Glutamatergic neuron (in vitro differentiated cells): ENCODE measurements at regions not wholly inside any gene's neighbourhood (a gene's known extent, or its start where the extent isn't known, plus 50 kb on each side); places are given as distances from the start of the nearest gene placed in this dataset.

Experiments used
- DNase-seq: peaks from one replicate; pipeline ENCODE4 v3.0.0; 2022
- H3K27ac Mint-ChIP-seq: one replicate; pipeline ENCODE4 v1.8.0; 2020; ENCODE audit warnings: mild to moderate bottlenecking, mixed read lengths, inconsistent platforms; ENCODE audit not compliant: unreplicated experiment
- H3K27me3 Mint-ChIP-seq: one replicate; pipeline ENCODE4 v1.8.0; 2020; ENCODE audit warnings: mild to moderate bottlenecking, moderate library complexity, mixed read lengths, inconsistent platforms; ENCODE audit not compliant: unreplicated experiment
- H3K36me3 Mint-ChIP-seq: one replicate; pipeline ENCODE4 v1.8.0; 2020; ENCODE audit warnings: mild to moderate bottlenecking, mixed read lengths, inconsistent platforms; ENCODE audit not compliant: unreplicated experiment
- H3K4me1 Mint-ChIP-seq: one replicate; pipeline ENCODE4 v1.8.0; 2020; ENCODE audit warnings: mild to moderate bottlenecking, low read depth, mixed read lengths, inconsistent platforms; ENCODE audit not compliant: unreplicated experiment
- H3K4me3 Mint-ChIP-seq: one replicate; pipeline ENCODE4 v1.8.0; 2020; ENCODE audit warnings: mild to moderate bottlenecking, mixed read lengths, inconsistent platforms; ENCODE audit not compliant: unreplicated experiment
- H3K9me3 Mint-ChIP-seq: one replicate; pipeline ENCODE4 v1.8.0; 2020; ENCODE audit warnings: mild to moderate bottlenecking, moderate library complexity, mixed read lengths, inconsistent platforms; ENCODE audit not compliant: unreplicated experiment
- CTCF ChIP-seq: fragments of 200-600 bp; sonication (generic); IDR thresholded peaks from one replicate; pipeline ENCODE4 v1.5.0; 2021; ENCODE audit not compliant: partially characterized antibody, unreplicated experiment

- no peak for TF ChIP-seq CTCF
- Mint-ChIP-seq H3K4me1 (no peaks in the 10 kb centered on the region), H3K9me3 (no peaks in the 10 kb centered on the region), H3K4me3 (no peak overlapping the region), H3K36me3 (no peaks in the 10 kb centered on the region), H3K27ac (no peak overlapping the region), H3K27me3 (peaks cover 1% of the 10 kb centered on the region)
- DNase-seq: no peak
These were observed 203.1 kb upstream of the MPPED2 start for GRCh38 chr11:30789270-30789669.

GRCh38 chr11:30788849-30789248 is 202.7 kb upstream of the MPPED2 start:
- no peak for TF ChIP-seq CTCF
- H3K27ac Mint-ChIP-seq: no peak overlapping the region
- no peaks in the 10 kb centered on the region for H3K36me3 Mint-ChIP-seq

GRCh38 chr11:30786256-30787110 is 200.3 kb upstream of the MPPED2 start:
- Mint-ChIP-seq H3K9me3 (no peaks in the 10 kb centered on the region), H3K36me3 (no peaks in the 10 kb centered on the region), H3K4me3 (no peak overlapping the region), H3K4me1 (no peaks in the 10 kb centered on the region), H3K27me3 (peaks cover 1% of the 10 kb centered on the region), H3K27ac (no peak overlapping the region)
- TF ChIP-seq CTCF: no peak
- DNase-seq: no peak

More at GRCh38 chr11:30788849-30789248, 202.7 kb upstream of the MPPED2 start:
- H3K9me3 Mint-ChIP-seq: no peaks in the 10 kb centered on the region
- no peaks in the 10 kb centered on the region for H3K4me1 Mint-ChIP-seq
- peaks cover 1% of the 10 kb centered on the region for H3K27me3 Mint-ChIP-seq
- DNase-seq: no peak
- no peak overlapping the region for H3K4me3 Mint-ChIP-seq

GRCh38 chr11:30778596-30778995 is 192.4 kb upstream of the MPPED2 start:
- H3K27ac Mint-ChIP-seq: no peak overlapping the region
- H3K36me3 Mint-ChIP-seq: no peaks in the 10 kb centered on the region
- peaks cover 6% of the 10 kb centered on the region for H3K4me1 Mint-ChIP-seq

More at GRCh38 chr11:30778596-30778995, 192.4 kb upstream of the MPPED2 start:
- no peak for TF ChIP-seq CTCF
- Mint-ChIP-seq H3K9me3 (no peaks in the 10 kb centered on the region), H3K27me3 (no peaks in the 10 kb centered on the region), H3K4me3 (no peak overlapping the region)
- no peak for DNase-seq
